HEK293T (cell line): ENCODE measurements at regions not wholly inside any gene's neighbourhood (a gene's known extent, or its start where the extent isn't known, plus 50 kb on each side); places are given as distances from the start of the nearest gene placed in this dataset.

Source experiments
- ARNT ChIP-seq: fragments of 450-650 bp; IDR thresholded peaks from 2 replicates; pipeline ENCODE4 v1.6.1; 2017; ENCODE audit warnings: mild to moderate bottlenecking
- BHLHE40 ChIP-seq: fragments of 450-650 bp; IDR thresholded peaks from 2 replicates; pipeline ENCODE4 v1.6.1; 2016; ENCODE audit warnings: mild to moderate bottlenecking, moderate library complexity, borderline replicate concordance
- FOXK2 ChIP-seq: fragments of 450-650 bp; IDR thresholded peaks from 2 replicates; pipeline ENCODE4 v1.6.1; 2016; ENCODE audit warnings: mild to moderate bottlenecking
- HDGF ChIP-seq: fragments of 450-650 bp; IDR thresholded peaks from 2 replicates; pipeline ENCODE4 v1.6.1; 2017; ENCODE audit warnings: antibody characterized with exemption, borderline replicate concordance
- L3MBTL2 ChIP-seq: fragments of 450-650 bp; conservative IDR thresholded peaks from 2 replicates; pipeline ENCODE4 v1.6.1; 2016; ENCODE audit warnings: mild to moderate bottlenecking
- LEF1 ChIP-seq: fragments of 450-650 bp; IDR thresholded peaks from 2 replicates; pipeline ENCODE4 v1.6.1; 2017; ENCODE audit warnings: mild to moderate bottlenecking, borderline replicate concordance
- PKNOX1 ChIP-seq: fragments of 450-650 bp; IDR thresholded peaks from 2 replicates; pipeline ENCODE4 v1.6.1; 2016
- SP1 ChIP-seq: fragments of 450-650 bp; IDR thresholded peaks from 2 replicates; pipeline ENCODE4 v1.6.1; 2017
- TARDBP ChIP-seq: fragments of 450-650 bp; IDR thresholded peaks from 2 replicates; pipeline ENCODE4 v1.6.1; 2016
- ZNF384 ChIP-seq: fragments of 450-650 bp; IDR thresholded peaks from 2 replicates; pipeline ENCODE4 v1.6.1; 2016

- TF ChIP-seq SP1: no peak
- no peak for TF ChIP-seq TARDBP
- TF ChIP-seq LEF1: no peak
- TF ChIP-seq ZNF384: no peak
- TF ChIP-seq ARNT: no peak
- no peak for TF ChIP-seq BHLHE40
- no peak for TF ChIP-seq PKNOX1
- TF ChIP-seq FOXK2: no peak
- no peak for TF ChIP-seq HDGF
- no peak for TF ChIP-seq L3MBTL2
These were observed 59.8 kb upstream of the PLEKHG4B start for GRCh38 chr5:32165-32564.
